ENCODE measurements at regions not wholly inside any gene's neighbourhood (a gene's known extent, or its start where the extent isn't known, plus 50 kb on each side); places are given as distances from the start of the nearest gene placed in this dataset.

DNA sequence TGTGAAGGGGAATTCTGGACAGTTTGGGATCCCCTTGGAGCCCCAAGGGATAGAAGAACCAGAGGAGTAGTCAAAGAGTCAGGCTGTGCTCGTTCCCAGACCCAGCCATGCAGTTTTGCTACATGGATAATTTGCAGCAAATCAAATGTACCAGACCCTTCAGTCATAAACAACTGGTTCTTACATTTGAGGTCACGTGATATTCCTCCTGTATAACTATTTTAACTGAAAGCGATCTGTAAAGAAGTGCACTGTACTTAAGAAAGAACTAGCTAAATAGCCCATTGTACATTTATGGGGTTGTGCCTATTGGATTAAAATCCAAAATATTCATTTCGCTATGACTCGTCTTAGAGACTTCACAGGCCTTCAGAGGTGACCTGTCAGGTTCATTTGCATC, 550.2 kb upstream of the TENM3 start:
- no peak for DNase-seq

DNA sequence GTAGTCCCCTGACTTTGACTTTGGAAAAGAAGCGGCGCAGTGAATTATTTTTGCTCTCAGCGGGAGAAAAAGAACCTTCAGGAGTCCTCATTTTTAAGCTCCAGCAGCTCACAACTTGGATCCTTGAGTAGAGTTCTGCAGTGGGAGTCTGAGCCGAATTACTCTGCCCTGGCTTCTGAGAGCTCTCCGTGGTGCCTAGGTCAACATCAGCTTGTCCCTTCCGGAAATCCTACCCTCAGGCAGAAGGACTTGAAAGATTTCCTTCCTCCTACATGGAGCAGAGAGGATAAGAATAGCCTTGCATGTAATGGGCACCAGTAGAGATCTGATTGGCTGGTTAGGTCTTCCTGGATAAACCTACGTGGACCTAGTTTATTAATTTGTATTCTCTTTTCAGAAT, 549.7 kb upstream of the TENM3 start:
- DNase-seq, result no peak

DNA sequence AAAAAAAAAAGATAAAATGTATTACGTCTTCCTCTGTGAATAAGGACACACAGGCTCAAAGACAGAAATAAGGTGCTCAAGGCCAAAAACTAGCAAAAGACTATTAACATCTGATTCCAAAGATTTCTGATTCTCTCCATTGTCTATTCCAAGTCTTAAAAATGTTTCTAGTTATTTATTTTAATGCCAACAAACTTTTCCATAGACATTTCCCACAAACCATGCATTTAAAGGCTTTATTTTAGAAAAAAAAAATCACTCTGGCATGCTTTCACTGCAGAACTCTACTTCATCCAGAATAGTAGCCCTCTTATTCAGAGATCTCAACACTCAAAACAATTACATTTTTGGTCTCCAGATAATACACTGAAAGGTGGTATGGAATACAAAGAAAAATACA, 545.0 kb upstream of the TENM3 start:
- no peak for DNase-seq

DNA sequence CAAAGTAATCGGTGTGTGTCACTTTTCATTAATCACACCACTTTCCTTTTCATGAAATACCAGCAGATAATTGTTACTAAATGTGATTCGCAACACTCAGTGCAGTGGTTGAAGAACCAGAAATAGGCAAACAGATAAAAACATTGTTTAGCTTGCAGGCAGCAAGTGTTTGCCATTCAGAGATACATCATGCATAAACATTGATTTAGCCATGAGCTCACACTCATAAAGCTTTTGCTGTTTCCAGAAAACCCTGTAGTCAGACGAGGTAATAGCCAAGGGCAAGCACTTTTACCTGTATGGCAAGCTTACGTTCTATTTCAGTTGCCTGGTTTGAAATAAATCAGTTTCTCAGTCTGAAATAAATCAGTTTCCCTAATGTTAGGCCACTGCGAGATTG, 542.0 kb upstream of the TENM3 start:
- DNase-seq, result no peak

DNA sequence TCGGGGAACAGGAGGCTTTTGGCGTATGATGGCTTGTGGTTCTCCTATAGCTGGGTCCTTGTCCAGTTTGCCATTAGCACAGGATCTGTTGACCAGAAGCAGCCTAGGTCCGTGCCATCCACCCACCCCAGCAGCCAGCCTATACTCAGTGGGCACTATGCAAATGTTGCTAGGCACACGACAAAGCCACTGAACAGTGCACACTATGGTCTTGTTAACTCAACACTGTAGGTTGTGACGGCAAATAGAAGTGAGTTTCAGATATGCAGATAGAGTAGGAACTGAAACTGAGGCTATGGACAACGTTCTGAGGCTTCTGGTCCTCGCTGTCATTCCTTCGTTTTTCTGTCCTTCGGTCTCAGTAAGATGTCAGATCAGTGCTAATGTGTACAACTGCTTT, 541.3 kb upstream of the TENM3 start:
- no peak for DNase-seq

DNA sequence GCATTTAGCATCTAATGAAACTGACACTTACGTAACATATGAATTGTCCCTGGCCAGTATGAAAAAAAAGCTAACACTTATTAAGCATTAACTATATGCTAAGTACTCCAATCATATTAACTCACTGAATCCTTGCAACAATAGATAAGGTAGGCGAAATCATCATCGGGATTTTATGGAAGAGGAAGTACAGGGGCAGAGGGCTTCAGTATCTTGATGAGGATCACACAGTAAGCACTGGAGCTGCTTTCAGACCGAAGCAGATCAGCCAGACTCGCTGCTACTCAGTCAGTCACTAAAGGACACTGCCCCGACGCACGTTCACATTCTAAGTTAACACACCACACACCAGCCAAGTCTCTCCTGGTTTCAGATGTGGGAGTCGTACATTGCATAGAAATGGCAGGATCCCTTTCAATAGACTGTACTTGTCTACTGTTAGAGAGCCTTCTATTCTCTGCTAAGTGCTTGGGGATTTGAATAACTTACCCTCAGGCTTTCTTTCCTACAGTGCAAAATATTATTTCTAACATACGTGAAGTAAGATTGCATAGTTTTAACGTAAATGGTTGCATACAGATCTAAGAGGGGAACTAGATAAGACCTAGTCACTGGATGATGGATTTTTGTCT, 540.2 kb upstream of the TENM3 start:
- no peak for DNase-seq

DNA sequence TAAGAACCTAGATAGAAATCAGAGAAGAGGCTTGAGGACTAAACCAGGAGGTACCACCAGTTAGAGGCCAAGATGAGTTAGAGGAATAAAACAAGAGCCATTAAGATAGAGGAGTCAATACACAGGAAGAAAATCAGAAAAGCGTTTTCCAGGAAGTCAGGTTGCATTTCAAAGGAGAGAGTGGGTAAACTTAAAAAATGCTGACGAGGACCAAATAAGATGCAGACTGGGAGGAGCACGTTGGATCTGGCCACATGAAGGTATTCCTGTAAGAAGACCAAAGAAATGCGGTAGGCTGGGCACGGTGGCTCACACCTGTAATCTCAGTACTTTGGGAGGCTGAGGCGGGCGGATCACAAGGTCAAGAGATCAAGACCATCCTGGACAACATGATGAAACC, 533.1 kb upstream of the TENM3 start:
- no peak for DNase-seq

DNA sequence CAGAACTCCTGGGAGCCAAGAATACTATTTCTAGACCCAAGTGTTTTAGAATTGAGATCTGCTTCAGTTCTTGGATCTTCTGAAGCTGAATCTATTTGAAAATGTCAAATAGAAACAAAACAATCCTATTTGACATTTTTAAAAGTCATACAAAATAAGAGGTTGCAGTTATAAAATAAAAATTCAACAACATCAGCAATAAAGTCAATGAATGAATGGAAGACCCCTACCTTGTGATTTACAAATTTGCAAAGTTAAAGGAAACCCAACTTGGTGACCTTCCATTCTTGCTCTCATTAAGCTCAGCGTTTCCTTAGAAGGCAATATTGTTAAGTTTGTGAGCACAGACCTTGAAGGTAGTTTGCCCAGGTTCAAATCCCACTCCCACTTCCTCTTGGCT, 531.8 kb upstream of the TENM3 start:
- DNase-seq, result no peak

DNA sequence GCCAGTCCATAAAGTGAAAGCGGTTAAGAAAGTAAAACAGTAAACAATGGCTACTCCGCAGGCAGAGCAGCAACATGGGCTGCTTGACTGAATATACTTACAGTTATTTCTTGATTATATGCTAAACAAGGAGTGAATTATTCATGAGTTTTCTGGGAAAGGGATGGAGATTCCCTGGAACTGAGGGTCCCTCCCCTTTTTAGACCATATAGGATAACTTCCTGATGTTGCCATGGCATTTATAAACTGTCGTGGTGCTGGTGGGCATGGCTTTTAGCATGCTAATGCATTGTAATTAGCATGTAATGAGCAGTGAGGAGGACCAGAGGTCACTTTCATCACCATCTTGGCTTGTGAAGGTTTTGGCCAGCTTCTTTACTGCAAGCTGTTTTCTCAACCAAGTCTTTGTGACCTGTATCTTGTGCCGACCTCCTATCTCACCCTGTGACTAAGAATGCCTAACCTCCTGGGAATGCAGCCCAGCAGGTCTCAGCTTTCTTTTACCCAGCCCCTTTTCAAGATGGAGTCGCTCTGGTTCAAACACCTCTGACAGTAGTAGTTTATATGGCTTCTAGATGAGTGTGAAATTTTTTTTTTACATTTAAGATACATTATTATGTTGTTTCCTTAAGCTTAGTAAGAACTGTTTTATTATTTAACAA, 514.8 kb upstream of the TENM3 start:
- DNase-seq, result no peak

DNA sequence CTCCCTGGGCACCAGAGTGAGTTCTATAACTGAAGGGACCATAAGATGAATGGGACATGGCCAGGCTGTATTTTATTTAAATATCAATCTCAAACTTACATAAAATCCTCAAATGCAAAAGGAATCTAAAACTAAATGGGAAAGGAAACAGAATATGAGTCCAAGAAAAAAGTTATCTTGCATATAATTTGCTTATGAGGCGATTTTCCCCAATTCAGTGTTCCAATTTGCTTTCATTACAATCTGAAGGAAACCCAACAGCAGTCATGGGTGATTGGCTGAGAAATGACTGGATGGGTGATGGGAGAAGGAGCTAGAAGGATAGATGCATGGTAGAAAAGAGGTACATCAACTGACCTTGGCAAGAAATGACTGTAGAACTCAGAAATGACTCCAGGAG, 511.3 kb upstream of the TENM3 start:
- DNase-seq, result no peak

DNA sequence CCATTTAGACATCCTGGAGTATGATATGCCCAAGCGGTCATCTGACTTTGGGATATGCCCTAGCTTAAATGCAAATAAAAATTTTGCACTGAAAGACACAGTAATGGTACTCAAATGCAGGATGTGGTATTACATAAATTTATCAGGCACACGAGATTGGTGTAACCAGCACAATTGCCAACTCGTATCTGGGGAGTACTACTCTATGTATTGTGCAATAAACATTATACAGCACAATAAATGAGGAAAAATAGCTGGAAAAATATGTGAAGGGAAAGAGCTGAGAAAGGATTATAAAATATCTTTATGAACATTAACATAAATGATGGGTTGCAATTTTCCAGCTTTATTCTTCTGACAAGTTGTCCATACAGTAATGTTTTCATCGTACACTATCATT, 505.5 kb upstream of the TENM3 start:
- no peak for DNase-seq

DNA sequence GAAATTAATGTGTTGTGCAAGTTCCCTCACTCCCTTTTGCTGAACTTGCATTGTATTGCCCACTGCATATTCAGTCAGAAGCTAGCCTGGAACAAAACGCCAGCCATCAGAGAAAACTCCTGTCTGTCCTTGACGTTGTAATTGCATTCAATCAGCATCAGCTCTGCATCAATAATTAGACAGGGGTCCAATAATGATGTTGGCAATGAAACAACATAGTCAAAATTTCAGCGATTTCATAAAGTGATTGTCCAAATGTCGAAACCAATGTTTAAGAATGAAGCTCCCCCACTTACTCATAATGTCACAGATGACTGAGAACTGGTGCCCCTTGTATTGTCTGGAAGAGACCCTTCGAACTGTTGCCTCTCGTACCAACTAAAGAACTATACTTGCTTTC, 504.2 kb upstream of the TENM3 start:
- no peak for DNase-seq

DNA sequence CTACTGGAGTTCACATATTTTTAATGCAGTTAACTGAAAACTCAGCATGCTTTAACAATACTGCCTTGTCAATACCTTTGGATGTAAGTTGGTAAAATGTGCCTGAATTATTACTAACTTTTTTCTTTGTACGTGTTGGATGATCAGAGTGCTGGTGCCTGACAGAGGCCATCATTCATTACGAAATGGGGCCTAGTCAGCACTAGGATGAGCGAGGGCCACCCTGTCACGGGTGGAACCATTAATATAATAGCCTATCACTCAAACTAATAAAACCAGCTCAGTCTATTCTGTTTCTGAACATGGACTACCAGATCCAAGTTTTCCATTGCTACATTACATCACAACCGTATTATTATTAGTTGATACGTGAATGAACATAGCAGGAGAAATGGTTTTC, 501.7 kb upstream of the TENM3 start:
- DNase-seq, result no peak

DNA sequence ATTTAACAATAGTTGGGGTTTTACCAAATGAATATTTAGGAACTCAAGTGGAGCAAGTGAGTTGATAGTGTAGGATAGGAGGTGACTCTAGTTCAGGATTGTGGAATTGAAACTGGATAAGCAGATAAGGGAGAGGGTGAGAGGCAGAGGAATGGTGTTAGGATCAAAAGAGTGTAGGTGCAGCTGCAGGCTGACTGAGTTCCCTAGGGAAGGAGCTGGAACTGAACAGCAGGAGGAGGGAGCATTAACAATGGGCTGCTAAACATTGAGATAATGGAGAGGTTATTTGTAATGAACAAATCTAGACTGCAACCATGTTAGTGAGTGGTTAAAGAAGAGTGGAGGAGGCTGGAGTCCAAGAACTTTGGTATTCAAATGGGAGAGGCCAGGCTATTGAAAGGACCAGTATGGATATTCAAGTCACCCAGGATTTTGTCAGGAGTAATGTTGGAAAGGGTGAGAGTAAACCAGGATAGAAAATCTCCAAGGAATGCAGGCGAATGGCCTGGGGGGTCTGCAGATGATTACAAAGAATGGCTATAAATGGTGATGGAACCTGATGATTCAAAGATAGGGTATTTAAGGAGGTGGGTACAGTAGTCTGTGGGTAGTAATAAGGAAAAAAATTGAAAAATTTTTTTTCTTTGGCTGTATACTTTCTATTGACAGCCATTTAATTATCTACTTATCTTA, 497.1 kb upstream of the TENM3 start:
- no peak for DNase-seq

DNA sequence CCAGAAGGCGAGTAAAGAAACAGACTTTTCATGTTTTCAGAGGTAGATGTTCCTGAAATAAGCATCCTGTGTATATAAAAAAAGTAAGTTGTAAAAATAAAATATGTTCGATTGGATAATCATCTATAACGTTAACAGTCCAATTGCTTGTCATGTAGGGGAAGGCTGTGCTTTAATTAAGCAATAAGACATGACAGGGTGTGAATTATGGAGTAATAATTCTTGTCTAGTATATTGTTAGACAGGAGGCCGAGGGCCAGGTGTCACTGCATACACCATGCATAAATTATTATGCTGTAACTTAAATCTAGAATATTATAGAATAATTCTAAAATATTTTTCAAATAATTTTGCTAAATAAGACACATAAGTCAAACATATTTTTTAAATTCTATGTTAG, 494.6 kb upstream of the TENM3 start:
- no peak for DNase-seq

DNA sequence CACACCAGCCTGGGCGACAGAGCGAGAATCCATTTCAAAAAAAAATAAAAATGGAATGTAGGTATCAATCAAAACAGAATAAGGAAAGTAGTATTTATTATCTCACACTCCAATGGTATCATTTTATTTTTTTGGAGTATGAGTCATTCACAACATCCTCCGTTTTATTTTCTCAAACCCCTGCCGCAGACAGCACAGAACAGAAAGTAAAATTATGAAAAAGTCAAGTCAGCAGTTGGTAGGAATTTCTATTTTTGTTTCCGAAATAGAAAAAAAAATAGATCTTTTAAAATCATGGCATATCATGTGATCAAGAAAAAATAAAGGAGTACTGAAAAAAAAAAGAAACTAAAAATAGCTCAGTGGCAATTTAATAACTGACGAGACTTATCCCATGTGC, 490.7 kb upstream of the TENM3 start:
- DNase-seq, result no peak

DNA sequence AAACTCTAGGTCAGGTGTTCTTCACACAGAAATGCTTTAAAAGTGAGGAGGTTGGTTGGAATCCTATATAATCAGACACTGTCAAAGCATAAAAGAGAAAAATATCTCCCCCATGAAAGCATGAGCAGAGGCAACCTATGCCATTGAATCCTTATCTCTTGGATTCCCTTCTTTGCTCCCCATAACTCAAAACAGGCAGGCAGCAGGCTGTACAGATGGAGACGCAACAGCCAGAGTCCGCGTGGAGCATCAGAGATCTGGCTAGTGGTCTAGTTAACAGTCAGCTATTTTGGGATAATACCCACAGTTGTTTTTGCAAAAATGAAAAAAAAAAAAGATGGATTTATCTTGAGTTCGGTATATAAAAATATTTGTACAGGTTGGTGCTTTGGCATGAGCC, 490.0 kb upstream of the TENM3 start:
- DNase-seq, result no peak

DNA sequence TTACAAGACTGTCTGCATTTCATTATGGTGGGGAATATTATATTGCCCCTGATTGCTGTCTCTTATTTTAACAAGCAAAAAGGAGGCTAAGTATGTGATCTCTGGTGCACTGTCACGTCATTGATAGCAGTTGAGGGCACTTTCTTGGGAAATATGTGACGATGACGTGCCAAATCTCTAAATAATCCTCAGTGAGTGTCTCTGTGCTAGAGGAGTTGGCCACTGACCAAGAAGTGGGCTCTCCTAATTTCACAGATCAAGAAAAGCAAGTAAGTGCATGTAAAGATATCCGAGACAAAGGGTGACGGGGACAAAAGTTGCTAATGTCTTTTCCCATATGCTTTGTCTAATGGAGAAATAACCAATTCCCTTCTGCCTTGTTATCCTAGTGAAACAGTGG, 487.4 kb upstream of the TENM3 start:
- no peak for DNase-seq

DNA sequence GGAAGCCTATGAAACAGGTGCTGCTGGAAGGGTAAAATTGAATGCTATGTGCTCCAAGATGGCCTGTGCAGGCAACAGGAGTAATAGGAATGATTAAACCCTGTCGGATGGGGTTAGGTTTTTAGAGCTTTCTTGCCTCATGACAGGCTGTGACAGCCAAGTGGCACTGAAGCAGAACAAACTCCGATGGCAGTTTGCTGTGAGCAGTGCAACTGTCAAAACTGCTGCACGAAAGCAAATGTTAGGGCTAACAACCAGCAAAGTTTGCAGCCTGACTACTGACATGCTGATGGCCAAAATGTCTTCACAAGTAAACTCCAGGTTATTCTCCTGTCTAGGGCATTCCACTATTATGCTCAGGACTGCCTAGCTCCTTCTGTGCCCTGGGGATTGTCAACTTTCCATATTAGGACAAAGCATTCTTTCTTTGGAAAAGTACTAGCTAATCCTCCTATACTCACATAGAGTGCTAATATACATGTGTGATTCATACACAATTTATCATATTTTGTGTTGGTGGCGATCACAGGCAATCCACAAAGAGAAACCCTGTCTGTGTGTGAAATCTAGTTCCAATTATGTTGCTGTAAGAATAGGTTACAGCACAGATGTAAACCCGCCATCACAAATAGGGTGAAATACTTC, 486.6 kb upstream of the TENM3 start:
- DNase-seq, result no peak

DNA sequence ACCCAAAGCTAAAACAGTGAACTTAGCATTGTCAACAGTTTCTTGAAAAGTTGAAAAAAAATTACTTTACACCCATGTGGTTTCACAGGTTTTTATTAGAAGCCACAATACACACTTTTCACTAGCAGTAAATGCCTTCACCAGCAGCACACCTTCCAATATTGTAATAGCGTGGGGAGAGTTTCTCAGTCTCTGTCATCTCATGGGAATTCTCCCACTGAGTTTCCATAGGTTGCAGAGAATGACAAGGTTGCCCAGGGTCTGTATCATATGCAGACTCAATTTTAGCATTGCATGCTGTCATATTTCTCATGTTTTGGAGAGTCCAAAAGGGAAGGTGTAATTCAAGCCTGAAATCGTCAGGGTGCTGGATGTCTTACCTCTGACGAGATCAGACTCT, 486.1 kb upstream of the TENM3 start:
- no peak for DNase-seq

DNA sequence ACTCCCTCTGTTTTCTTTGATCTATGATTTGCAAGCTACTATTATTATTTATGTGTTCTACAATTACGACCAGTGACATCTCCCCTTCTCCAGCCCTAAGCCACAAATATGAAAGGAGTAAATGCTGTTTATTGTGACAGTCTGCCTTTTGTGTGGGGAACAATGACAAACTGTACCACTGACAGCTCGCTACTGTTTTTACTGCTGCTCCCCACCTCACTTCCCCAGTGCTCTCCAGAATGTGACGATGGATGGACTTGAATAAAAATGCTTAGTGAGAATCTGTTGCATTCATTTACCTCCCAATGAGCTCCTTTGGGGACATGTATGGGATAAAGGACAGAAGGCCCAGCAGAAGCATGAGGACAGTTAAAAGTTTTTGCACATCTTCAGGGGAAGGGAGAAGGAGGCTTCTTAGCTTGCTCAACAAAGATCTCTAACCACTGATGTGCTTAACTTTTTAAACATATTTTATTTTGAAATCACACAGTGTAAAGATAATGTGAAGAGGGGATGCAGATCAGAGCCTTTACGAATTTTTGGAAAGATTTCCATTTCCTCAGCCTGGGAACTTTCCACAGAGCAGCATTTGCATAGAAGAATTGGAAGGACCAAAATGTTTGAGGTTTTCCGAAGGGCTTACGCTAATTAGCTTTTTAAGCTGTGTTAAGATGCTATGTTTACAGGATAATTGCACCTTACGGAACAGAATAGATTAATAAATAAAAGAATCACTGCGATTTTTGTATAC, 485.1 kb upstream of the TENM3 start:
- no peak for DNase-seq

DNA sequence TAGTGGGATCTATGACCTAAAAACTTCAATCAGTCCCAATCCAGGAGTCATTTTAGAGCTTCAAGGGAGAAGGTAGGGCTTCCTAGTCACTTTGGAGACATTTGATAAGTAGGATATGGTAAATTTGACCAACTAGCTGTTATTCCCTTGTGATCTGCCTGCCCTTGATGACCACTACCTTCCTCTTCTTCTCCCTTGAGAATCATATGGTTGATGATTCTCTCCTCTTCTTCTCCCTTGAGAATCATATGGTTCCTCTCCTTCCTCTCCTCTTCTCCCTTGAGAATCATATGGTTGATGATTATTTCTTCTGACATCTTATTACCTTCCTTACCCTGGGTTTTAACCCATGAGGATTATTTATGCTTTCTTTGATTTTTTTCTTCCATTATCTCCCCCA, 482.6 kb upstream of the TENM3 start:
- DNase-seq, result no peak

DNA sequence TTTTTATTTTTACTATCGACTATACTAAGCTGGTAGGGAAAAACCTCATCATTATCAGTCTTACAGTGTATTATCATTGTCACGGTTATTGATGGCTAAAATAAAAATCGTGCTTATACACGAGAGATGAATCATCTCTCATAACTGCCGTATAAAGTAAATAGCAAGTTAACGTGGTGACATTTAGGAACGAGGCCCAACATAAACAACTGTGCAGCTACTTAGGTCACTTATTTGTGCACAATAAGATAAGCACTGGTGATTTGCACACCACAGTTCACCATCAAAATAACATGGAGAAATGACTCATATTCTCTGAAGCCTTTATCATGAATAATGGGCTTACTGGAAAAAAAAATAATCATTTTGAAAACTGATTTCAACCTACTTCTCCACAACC, 482.0 kb upstream of the TENM3 start:
- DNase-seq, result no peak
